PC-9 (cell line): ENCODE measurements at regions not wholly inside any gene's neighbourhood (a gene's known extent, or its start where the extent isn't known, plus 50 kb on each side); places are given as distances from the start of the nearest gene placed in this dataset.

ENCODE experiments used
- EZH2 ChIP-seq: fragments of 200-600 bp; sonication (generic); IDR thresholded peaks from 2 replicates; pipeline ENCODE4 v1.8.0; 2017; ENCODE audit warnings: antibody characterized with exemption, low read depth
- TF ChIP-seq, protein P1 (sequence below): fragments of 200-600 bp; sonication (generic); conservative IDR thresholded peaks from 2 replicates; pipeline ENCODE4 v1.6.1; 2017; ENCODE audit warnings: mixed run types, antibody characterized with exemption, mild to moderate bottlenecking, moderate library complexity

DNA sequence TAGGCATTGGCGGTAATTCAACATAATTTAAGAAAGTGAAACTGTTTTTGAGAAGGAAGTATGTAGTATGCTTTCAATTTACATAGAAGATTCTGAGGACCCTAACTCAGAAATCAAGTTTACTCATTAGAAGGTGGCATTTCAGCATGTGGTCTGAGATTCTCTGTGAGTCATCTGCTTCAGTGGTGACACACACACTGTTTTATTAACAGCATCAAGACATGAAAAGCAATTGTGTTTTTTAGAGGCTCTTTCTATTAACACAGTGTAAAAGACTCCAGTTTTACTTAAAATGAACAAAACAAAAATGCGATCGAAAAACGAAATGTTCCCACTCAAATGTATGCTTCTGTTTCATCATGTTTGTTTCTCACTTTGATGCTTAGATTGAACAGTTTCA lies 802.1 kb upstream of the SLITRK6 start:
- TF ChIP-seq, protein P1, sequence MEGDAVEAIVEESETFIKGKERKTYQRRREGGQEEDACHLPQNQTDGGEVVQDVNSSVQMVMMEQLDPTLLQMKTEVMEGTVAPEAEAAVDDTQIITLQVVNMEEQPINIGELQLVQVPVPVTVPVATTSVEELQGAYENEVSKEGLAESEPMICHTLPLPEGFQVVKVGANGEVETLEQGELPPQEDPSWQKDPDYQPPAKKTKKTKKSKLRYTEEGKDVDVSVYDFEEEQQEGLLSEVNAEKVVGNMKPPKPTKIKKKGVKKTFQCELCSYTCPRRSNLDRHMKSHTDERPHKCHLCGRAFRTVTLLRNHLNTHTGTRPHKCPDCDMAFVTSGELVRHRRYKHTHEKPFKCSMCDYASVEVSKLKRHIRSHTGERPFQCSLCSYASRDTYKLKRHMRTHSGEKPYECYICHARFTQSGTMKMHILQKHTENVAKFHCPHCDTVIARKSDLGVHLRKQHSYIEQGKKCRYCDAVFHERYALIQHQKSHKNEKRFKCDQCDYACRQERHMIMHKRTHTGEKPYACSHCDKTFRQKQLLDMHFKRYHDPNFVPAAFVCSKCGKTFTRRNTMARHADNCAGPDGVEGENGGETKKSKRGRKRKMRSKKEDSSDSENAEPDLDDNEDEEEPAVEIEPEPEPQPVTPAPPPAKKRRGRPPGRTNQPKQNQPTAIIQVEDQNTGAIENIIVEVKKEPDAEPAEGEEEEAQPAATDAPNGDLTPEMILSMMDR: no peak
- TF ChIP-seq EZH2: no peak
